ENCODE measurements at regions not wholly inside any gene's neighbourhood (a gene's known extent, or its start where the extent isn't known, plus 50 kb on each side); places are given as distances from the start of the nearest gene placed in this dataset.
"Not testable (repeated sequence)": the region's sequence is repeated elsewhere in the genome, so short reads cannot be mapped to it uniquely, and the experiment has no call there.

DNA sequence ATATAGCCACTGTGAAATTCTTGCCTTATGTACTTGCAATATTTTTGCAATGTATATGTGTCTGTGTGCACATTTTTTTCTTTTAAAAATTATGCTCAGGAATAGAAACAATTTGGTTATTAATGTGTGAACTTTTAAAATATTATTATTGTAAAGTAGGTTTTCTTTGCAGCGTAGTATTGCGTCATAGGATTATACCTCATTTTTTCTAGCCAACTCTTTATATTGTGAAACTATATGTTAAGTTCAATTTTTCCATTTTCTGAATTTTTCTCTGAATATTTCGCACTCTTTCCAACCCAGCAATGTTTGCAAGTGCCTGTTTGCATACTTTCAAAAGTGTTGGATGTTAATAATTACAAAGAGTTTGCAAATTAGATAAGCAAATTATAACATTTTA is 471.6 kb upstream of the LMO3 start:
- DNase-seq = no peak

GRCh38 chr12:17076811-17077210 is 470.8 kb upstream of the LMO3 start:
- DNase-seq = no peak

DNA sequence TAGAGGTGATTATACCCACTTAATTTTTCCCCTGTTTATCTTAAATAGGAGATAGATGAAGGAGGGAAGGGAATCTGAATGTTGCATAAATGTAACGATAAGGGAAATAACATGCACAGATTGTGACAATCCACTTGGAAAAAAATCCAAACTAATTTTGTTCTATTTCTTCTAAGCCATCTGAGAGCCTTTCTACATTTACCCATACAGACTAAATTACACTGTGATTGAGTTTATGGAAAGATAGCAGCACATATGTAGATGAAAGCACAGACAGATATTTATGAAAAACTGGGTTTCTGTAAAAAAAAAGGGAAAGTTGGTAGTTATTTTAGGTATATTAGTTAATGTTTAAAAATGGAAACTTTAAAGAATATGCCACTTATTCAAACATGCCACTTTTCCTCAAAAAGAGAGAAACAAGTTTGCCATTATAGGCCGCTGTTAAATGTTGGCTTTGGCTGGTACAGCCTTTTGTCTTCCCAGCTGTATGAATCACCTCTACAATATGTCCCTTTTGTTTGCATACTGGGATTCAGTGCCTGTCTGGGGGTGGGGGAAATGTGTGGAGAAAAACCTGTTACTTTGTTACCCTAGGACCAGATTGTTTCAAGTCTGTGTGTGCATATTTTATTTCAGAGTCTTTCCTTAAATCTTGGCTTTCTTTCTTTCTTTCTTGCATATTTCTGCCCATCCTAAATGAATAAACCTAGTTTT is 470.2 kb upstream of the LMO3 start:
- no peak for DNase-seq

GRCh38 chr12:17064834-17065233 is 458.9 kb upstream of the LMO3 start:
- no peak for DNase-seq

DNA sequence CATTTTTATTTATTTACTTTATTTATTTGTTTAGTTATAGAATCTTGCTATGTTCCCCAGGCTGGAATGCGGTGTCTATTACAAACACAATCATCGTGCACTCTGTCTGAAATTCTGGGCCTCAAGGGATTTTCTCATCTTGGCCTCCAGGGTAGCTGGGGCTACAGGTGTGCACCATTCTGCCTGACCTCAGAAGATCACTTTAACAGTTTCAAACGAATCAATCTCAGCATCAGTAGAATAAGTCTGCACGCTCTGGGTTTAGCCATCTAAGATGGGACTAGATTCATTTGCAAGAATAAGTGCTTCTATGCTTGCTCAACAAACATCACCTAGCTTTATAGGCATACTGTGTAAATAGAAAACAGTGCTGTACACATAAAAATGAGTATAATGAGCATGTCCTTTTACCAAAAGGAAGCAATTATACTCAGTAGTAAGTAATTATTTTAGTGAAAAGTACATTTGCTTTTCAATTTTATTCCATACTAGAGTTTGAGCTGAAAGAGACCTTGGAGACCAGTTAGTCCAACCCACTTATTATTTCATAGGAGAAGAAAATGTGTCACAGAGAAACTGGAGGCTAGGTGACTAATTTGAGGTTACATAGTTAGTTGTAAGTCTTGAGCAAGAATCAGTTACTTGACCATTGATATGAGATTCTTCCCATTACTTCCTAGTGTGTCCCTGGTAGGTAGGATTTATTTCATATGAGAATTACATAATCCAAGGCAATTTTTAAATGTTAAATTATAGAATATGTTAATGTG is 456.5 kb upstream of the LMO3 start:
- DNase-seq = no peak

DNA sequence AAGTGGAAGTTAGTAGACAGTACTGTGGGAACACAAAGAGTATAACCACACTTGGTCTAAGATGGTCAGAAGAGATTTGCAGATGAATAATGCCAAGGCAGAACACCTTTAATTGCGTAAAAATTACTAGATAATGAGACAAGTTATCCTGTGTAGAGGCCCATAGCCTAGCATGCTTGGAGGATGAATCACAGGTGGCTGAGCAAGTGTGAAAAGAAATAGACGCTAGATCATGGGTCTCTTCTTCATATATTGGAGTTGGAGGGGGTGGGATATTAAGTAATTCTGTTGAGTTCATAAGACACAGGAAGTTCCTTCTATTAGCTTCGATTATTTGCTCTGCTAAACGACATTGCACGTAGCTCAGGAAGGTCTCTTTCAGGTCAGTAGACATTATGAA is 454.3 kb upstream of the LMO3 start:
- DNase-seq = no peak

- DNase-seq = no peak
These were observed 450.6 kb upstream of the LMO3 start for GRCh38 chr12:17056546-17056945.

DNA sequence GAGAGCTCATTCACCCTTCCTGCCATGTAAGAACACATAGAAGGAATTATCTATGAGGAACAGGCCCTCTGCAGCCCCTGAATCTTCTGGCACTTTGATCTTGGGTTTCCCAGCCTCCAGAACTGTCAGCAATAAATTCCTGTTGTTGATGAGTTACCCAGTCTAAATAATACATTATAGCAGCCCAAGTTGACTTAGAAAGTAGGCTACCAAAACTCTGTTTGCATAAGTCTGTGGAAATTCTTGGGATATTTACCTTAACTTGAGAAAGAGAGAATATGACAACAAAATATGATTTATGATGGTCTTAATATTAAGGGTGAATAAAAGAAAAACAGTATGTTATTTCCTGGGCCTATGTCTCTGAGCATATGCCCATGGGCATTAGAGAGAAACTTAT is 433.0 kb upstream of the LMO3 start:
- DNase-seq = no peak

- no peak for DNase-seq
These were observed 429.4 kb upstream of the LMO3 start for GRCh38 chr12:17035372-17035771.

DNA sequence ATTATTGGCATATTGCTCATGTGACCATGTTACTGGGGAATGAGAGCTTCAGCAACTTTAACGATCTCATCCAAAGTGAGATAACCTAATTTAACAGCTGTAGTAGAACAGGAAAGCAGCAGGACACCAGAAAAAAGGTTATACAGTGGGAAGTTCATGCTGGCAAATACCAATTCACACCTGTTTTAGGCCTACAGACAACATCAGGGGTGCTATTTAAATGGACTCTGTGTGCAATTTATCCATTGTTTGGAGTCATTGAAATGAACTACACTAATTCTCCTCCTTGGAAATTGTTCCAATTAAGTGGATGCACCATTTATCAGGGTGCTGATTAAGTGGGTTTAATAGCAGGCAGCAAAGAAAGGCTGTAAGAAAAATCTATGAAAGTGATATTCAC is 424.4 kb upstream of the LMO3 start:
- DNase-seq = no peak

- no peak for DNase-seq
These were observed 422.4 kb upstream of the LMO3 start for GRCh38 chr12:17028348-17028747.

GRCh38 chr12:17025424-17025823 is 419.5 kb upstream of the LMO3 start:
- not testable (repeated sequence) for DNase-seq

- no peak for DNase-seq
These were observed 414.8 kb upstream of the LMO3 start for GRCh38 chr12:17020765-17021164.

DNA sequence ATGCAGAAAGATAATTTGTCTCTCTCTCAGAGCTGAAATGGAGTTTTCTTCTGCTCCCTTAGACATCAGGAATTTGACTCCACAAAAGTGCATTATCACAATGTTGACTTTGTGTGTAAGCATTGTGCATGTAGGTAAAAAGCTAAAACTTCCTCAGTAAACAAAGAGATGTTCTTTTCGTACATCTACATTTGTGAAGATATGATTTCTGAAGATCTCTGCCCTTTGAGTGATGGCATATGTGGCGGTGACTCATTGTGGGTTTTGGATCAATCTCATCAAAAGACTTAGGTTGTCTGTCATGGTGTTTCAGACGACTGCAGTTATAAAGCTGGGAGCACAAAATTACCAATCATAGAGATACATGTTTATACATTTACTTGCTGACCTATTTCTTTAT is 411.4 kb upstream of the LMO3 start:
- no peak for DNase-seq

- DNase-seq = no peak
These were observed 410.3 kb upstream of the LMO3 start for GRCh38 chr12:17016116-17016864.

DNA sequence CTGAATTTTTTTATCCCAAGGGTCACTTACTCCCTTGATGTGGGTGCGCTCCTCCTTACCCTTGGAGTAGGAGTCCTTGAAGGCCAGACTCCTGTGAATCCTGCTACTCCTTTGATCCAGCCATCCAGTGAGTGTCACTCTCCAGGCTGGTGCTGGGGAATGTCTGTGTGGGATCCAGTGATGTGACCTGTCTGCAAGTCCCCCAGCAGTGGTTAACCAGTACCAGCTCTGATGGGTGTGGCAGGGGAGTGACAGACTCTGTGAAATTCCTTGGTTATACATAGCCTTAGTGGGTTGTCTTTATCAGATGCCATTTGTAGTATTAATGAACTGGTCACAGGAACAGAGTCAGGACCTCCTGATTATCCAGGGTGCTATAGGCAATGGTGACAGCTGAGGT is 409.5 kb upstream of the LMO3 start:
- no peak for DNase-seq

DNA sequence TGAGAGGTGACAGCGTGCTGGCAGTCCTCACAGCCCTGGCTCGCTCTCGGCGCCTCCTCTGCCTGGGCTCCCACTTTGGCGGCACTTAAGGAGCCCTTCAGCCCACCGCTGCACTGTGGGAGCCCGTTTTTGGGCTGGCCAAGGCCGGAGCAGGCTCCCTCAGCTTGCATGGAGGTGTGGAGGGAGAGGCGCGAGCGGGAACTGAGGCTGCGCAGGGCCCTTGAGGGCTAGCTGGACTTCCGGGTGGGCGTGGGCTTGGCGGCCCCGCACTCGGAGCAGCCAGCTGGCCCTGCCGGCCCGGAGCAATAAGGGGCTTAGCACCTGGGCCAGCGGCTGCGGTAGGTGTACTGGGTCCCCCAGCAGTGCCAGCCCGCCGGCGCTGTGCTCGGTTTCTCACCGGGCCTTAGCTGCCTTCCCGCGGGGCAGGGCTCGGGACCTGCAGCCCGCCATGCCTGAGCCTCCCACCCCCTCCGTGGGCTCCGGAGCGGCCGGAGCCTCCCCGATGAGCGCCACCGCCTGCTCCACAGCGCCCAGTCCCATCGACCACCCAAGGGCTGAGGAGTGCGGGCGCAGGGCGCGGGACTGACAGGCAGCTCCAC is 401.6 kb upstream of the LMO3 start:
- not testable (repeated sequence) for DNase-seq

DNA sequence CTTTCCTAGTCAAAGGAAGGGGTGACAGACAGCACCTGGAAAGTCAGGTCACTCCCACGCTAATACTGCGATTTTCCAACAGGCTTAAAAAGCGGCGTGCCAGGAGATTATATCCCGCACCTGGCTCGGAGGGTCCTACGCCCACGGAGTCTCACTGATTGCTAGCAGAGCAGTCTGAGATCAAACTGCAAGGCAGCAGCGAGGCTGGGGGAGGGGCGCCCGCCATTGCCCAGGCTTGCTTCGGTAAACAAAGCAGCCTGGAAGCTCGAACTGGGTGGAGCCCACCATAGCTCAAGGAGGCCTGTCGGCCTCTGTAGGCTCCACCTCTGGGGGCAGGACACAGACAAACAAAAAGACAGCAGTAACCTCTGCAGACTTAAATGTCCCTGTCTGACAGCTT is 392.6 kb upstream of the LMO3 start:
- not testable (repeated sequence) for DNase-seq

DNA sequence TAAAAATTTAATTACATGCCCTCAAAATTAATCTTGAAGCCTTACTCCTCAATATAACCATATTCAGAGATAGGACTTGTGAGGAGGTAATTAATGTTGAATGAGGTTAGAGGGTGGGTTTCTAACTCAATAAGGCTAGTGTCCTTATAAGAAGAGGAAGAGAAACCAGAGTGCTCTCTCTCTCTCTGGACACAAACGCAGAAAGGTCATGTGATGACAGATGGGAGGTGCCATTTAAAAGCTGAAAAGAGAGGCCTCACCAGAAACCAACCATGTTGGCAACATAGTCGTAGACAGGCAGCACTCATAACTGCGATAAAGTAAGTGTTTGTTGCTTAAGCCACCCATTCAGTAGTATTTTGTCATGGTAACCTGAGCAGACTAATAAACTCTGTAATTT is 378.5 kb upstream of the LMO3 start:
- DNase-seq = no peak

- no peak for DNase-seq
These were observed 367.2 kb upstream of the LMO3 start for GRCh38 chr12:16972923-16973770.

GRCh38 chr12:16962889-16963288 is 356.9 kb upstream of the LMO3 start:
- no peak for DNase-seq

DNA sequence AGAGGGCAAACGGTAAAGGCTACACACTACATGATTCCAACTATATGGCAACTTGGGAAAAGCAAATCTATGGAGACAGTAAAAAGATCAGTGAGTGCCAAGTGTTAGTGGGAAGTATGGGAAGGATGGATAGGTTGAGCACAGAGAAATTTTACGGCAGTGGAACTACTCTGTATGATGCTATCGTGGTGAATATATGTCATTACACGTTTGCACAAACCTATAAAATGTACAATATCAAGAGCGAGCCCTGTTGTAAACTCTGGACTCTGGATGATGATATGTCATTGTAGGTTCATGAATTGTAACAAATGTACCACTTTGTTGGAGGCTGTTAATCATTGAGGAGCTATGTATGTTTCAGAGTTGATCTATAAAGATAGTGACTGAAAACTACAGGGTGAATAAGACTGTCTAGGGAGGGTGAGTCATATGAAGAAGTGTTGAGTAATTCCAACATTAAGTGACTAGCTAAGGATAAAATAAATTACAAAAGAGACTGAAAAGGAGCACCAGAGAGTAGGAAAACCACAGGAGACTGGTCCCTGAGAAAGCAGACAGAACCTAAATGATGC is 349.2 kb upstream of the LMO3 start:
- no peak for DNase-seq

Measured in stimulated activated CD4-positive, alpha-beta T cell treated with anti-CD3 and anti-CD28 coated beads, Interleukin-15, amount 100 ng/mL, for 24 hours (primary cell).